ENCODE measurements at regions not wholly inside any gene's neighbourhood (a gene's known extent, or its start where the extent isn't known, plus 50 kb on each side); places are given as distances from the start of the nearest gene placed in this dataset.

DNA sequence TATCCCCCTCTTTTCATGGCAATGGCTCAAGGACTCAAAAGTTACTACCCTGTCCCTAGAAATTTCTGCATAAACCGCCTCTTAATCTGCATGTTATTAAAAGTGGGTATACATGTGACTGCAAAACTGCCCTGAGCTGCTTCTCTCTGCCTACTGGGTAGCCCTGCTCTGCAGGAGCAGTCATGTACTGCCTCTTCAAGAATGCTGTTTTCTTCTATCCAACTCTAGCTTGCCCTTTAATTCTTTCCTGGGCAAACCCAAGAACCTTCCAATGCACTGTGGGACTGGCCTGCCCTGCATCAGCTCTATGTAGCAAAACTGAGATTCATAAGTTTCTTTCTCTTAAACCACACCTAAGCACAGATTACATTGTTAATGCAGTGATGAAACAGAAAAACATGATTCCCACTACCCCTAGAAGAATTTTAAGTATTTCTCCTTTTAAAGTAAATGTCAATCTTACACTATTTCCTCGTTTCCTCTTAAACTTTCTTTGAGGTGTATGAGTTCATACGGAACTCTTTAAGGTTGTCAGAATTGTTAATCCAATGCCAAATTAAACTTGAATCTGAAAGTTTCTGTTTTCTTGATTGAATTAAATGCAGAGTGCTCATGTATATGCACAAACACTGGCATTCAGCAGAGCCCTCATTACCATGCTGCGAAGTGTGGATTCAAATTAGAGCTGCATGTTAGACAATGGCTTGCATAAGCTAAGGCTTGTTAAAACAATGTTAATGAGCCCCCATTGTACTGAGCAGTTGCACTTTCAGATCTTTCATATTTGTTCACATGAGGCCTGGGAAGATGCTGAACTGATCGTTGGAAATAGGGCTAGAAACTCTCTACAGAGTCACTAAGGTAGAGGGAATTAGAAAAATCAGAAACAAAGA is 669.9 kb upstream of the PCDH20 start:
- Histone ChIP-seq H3K27me3 (ENCODE audit: control insufficient read depth, insufficient read depth, low read length) (no peaks in the 10 kb centered on the region), H3K36me3 (ENCODE audit: control insufficient read depth, insufficient read depth, low read length) (no peaks in the 10 kb centered on the region), H3K4me3 (ENCODE audit: low read depth, low read length) (no peak overlapping the region)
- TF ChIP-seq, protein P1, sequence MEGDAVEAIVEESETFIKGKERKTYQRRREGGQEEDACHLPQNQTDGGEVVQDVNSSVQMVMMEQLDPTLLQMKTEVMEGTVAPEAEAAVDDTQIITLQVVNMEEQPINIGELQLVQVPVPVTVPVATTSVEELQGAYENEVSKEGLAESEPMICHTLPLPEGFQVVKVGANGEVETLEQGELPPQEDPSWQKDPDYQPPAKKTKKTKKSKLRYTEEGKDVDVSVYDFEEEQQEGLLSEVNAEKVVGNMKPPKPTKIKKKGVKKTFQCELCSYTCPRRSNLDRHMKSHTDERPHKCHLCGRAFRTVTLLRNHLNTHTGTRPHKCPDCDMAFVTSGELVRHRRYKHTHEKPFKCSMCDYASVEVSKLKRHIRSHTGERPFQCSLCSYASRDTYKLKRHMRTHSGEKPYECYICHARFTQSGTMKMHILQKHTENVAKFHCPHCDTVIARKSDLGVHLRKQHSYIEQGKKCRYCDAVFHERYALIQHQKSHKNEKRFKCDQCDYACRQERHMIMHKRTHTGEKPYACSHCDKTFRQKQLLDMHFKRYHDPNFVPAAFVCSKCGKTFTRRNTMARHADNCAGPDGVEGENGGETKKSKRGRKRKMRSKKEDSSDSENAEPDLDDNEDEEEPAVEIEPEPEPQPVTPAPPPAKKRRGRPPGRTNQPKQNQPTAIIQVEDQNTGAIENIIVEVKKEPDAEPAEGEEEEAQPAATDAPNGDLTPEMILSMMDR (IDR thresholded peaks at IDR 0.05; ENCODE audit: insufficient read depth, low read length, severe bottlenecking): no peak
- DNase-seq (ENCODE audit: low read depth) (no peak), FAIRE-seq (no peak)

DNA sequence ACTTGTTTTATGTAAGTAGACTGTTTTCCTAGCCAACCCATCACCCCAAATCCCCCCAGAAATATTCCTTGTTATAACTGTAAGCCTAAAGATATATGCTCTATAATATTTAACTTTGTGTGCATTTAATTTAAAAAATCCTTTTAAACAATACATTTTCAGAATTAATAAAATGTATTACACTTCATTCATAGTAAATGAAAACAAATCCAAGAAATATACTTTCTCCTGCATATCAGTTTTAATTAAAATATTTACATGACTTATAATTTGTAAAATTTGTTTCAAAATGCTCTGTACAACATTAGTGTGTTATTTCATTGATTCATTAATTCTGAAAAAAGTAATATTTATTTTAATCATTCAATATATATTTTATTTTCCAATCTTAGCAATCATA is 669.1 kb upstream of the PCDH20 start:
- FAIRE-seq (no peak), DNase-seq (ENCODE audit: low read depth) (no peak)
- no peaks in the 10 kb centered on the region for H3K27me3 ChIP-seq (ENCODE audit: control insufficient read depth, insufficient read depth, low read length)
- H3K4me3 ChIP-seq (ENCODE audit: low read depth, low read length): no peak overlapping the region
- no peaks in the 10 kb centered on the region for H3K36me3 ChIP-seq (ENCODE audit: control insufficient read depth, insufficient read depth, low read length)
- TF ChIP-seq, protein P1 (IDR thresholded peaks at IDR 0.05; ENCODE audit: insufficient read depth, low read length, severe bottlenecking): no peak

DNA sequence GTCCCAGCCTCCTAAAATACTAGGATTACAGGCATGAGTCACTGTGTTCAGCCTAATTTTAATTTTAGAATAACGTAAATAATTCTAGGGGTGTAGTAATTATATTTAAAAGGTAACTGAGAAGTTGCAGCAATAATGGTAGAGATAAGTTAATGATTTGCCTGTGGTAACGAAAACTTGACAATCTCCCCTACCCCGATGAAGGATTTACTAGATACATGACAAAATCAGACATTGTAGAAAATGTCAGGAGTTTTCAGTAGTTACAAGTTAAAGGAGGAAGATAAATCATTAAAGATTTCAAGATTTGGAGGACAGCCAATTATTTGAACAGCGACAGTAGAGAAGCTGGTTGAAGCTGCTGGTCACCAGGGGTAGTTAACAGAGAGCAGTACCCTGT is 652.2 kb upstream of the PCDH20 start:
- no peaks in the 10 kb centered on the region for H3K27me3 ChIP-seq (ENCODE audit: control insufficient read depth, insufficient read depth, low read length)
- FAIRE-seq (no peak), DNase-seq (ENCODE audit: low read depth) (no peak)
- no peak overlapping the region for H3K4me3 ChIP-seq (ENCODE audit: low read depth, low read length)
- TF ChIP-seq, protein P1 (IDR thresholded peaks at IDR 0.05; ENCODE audit: insufficient read depth, low read length, severe bottlenecking): no peak
- H3K36me3 ChIP-seq (ENCODE audit: control insufficient read depth, insufficient read depth, low read length): no peaks in the 10 kb centered on the region

DNA sequence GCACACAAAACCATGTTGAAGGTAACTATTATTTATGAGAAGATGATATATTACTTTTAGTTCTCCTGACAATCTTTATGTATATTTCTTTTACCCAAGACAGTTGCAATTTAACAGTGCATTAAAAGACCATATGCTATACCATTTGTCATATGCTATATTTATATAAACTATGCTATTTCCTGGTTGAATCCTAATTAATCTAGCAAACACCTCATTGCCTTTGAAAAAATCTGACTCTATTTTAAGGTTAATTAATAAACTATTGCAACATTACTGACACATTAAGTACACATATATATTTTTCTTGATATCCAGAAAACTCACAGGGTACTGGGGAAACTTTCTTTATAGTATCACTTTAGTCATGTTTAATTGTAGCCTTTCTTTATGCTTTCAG is 649.4 kb upstream of the PCDH20 start:
- Histone ChIP-seq H3K36me3 (ENCODE audit: control insufficient read depth, insufficient read depth, low read length) (no peaks in the 10 kb centered on the region), H3K4me3 (ENCODE audit: low read depth, low read length) (no peak overlapping the region), H3K27me3 (ENCODE audit: control insufficient read depth, insufficient read depth, low read length) (no peaks in the 10 kb centered on the region)
- DNase-seq (ENCODE audit: low read depth): no peak
- no peak for FAIRE-seq
- TF ChIP-seq, protein P1 (IDR thresholded peaks at IDR 0.05; ENCODE audit: insufficient read depth, low read length, severe bottlenecking): no peak

DNA sequence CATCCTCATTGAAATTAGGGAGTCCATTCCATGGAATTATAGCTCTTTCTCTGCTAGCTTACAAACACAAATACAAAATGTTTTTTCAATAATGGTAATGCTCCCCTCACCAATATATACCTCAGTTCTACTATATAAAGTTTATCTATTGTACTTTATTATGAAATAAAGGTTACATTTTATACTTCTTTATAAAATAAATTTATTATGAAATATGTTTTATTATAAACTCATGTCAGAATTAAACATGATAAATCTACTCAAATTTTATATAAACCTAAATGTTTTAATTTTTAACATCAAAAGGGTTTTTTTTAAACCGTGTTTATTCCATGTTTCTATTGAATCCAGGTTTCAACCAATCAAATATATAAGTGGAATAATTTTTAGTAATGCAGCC is 646.1 kb upstream of the PCDH20 start:
- no peak for FAIRE-seq
- no peak for DNase-seq (ENCODE audit: low read depth)
- TF ChIP-seq, protein P1 (IDR thresholded peaks at IDR 0.05; ENCODE audit: insufficient read depth, low read length, severe bottlenecking): no peak
- no peak overlapping the region for H3K4me3 ChIP-seq (ENCODE audit: low read depth, low read length)
- no peaks in the 10 kb centered on the region for H3K36me3 ChIP-seq (ENCODE audit: control insufficient read depth, insufficient read depth, low read length)
- H3K27me3 ChIP-seq (ENCODE audit: control insufficient read depth, insufficient read depth, low read length): no peaks in the 10 kb centered on the region

DNA sequence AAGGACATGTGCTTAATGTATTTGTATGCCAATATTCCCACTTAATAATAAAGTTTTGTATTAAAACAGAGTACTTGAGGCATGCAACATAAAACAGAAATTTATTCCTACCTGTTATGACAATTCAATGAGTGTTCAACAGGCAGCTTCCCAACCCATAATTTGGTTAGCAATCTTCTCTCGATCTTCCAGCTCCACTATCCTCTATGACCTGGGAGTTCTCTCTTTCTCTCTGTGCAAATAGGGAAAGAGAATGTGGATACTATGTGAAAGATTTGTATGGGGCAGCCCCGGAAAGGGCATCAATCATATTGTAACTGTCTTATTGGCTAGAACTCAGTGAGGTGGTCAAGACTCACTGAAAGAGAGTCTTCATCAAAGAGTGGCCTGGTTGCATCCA is 644.9 kb upstream of the PCDH20 start:
- Histone ChIP-seq H3K36me3 (ENCODE audit: control insufficient read depth, insufficient read depth, low read length) (no peaks in the 10 kb centered on the region), H3K4me3 (ENCODE audit: low read depth, low read length) (no peak overlapping the region), H3K27me3 (ENCODE audit: control insufficient read depth, insufficient read depth, low read length) (no peaks in the 10 kb centered on the region)
- FAIRE-seq (no peak), DNase-seq (ENCODE audit: low read depth) (no peak)
- TF ChIP-seq, protein P1 (IDR thresholded peaks at IDR 0.05; ENCODE audit: insufficient read depth, low read length, severe bottlenecking): no peak
